PFSK-1 (cell line): ENCODE measurements at regions not wholly inside any gene's neighbourhood (a gene's known extent, or its start where the extent isn't known, plus 50 kb on each side); places are given as distances from the start of the nearest gene placed in this dataset.

Source experiments
- POLR2AphosphoS5 ChIP-seq: IDR thresholded peaks from 2 replicates; pipeline ENCODE4 v1.6.1; 2012; ENCODE audit warnings: low read depth, mild to moderate bottlenecking, control low read depth, low read length, moderate library complexity
- SIN3A ChIP-seq: IDR thresholded peaks from 2 replicates; pipeline ENCODE4 v1.6.1; 2012; ENCODE audit warnings: mild to moderate bottlenecking, low read length, moderate library complexity, borderline replicate concordance; ENCODE audit not compliant: insufficient read depth

- no peak for TF ChIP-seq POLR2AphosphoS5
- no peak for TF ChIP-seq SIN3A
Measured at GRCh38 chr2:104562537-104562936, 291.4 kb upstream of the POU3F3 start.
